SK-N-SH (cell line): ENCODE measurements at regions not wholly inside any gene's neighbourhood (a gene's known extent, or its start where the extent isn't known, plus 50 kb on each side); places are given as distances from the start of the nearest gene placed in this dataset.

Experiments used
- CTCF ChIA-PET: fragments of 300-600, 350-600 bp; formaldehyde crosslinking; extraction: SDS; loops from one replicate; lab custom pipeline; 2021; lab: Yijun Ruan, JAX
- POLR2A ChIA-PET: fragments of 350-600 bp; sonication (Branson Sonifier 250); formaldehyde crosslinking; extraction: SDS; loops from one replicate; lab custom pipeline; 2020; ENCODE audit warnings: antibody characterized with exemption, inconsistent platforms; lab: Yijun Ruan, JAX
- DNase-seq: peaks from one replicate; pipeline ENCODE4 v3.0.0; 2012
- H2AFZ ChIP-seq: fragments of 200-600 bp; sonication (generic); 2 replicates; pipeline ENCODE4 v1.8.1; 2016; ENCODE audit warnings: antibody characterized with exemption, mild to moderate bottlenecking, low read depth
- H3F3A ChIP-seq: fragments of 200-600 bp; sonication (generic); replicated peaks from 2 replicates; pipeline ENCODE3; 2016; ENCODE audit warnings: antibody characterized with exemption, mild to moderate bottlenecking; ENCODE audit not compliant: insufficient read depth
- H3K27ac ChIP-seq, 2 experiments: fragments of 200-500 bp in 1 of 2; fragments of 200-600 bp in 1 of 2; sonication (Bioruptor generic) in 1 of 2; sonication (generic), shearing (Covaris generic) in 1 of 2; 2 replicates each; pipeline versions ENCODE4 v1.5.1 to v1.6.1; 2014 to 2016; ENCODE audit warnings: low read depth in 2 of 2, inconsistent platforms in 1 of 2, low read length in 1 of 2, mild to moderate bottlenecking in 1 of 2, mixed read lengths in 1 of 2
- H3K27me3 ChIP-seq: fragments of 200-600 bp; sonication (generic), shearing (Covaris generic); 2 replicates; pipeline ENCODE4 v1.6.1; 2016; ENCODE audit warnings: mixed run types; ENCODE audit not compliant: insufficient read depth
- H3K36me3 ChIP-seq, 2 experiments: fragments of 200-500 bp in 1 of 2; fragments of 200-600 bp in 1 of 2; sonication (Bioruptor generic) in 1 of 2; sonication (generic) in 1 of 2; replicated peaks in 1 of 2; 2 replicates each; pipeline versions ENCODE3 to v1.5.1; 2014 to 2016; ENCODE audit warnings: low read length in 1 of 2, mild to moderate bottlenecking in 1 of 2; ENCODE audit not compliant: insufficient read depth in 2 of 2, control insufficient read depth in 1 of 2
- H3K4me1 ChIP-seq, 2 experiments: fragments of 200-500 bp in 1 of 2; fragments of 200-600 bp in 1 of 2; sonication (Bioruptor generic) in 1 of 2; sonication (generic), shearing (Covaris generic) in 1 of 2; 2 replicates each; pipeline versions ENCODE4 v1.5.1 to v1.6.1; 2014 to 2016; ENCODE audit warnings: low read depth in 1 of 2, low read length in 1 of 2, mixed run types in 1 of 2; ENCODE audit not compliant: insufficient read depth in 2 of 2, control insufficient read depth in 1 of 2
- H3K4me2 ChIP-seq: fragments of 200-600 bp; sonication (generic), shearing (Covaris generic); 2 replicates; pipeline ENCODE4 v1.6.1; 2017; ENCODE audit warnings: mixed run types
- H3K4me3 ChIP-seq, 2 experiments: fragments of 200-500 bp in 1 of 2; fragments of 200-600 bp in 1 of 2; sonication (Bioruptor generic) in 1 of 2; sonication (generic), shearing (Covaris generic) in 1 of 2; 2 replicates each; pipeline versions ENCODE4 v1.5.1 to v1.8.1; 2014 to 2016; ENCODE audit warnings: low read depth in 2 of 2, inconsistent platforms in 1 of 2, low read length in 1 of 2, mild to moderate bottlenecking in 1 of 2, mixed read lengths in 1 of 2, moderate library complexity in 1 of 2
- H3K79me2 ChIP-seq: fragments of 200-600 bp; sonication (generic); 2 replicates; pipeline ENCODE4 v1.8.1; 2017; ENCODE audit warnings: mild to moderate bottlenecking; ENCODE audit not compliant: insufficient read depth
- H3K9ac ChIP-seq: fragments of 200-600 bp; sonication (generic); 2 replicates; pipeline ENCODE4 v1.6.1; 2017; ENCODE audit warnings: mixed run types
- H3K9me2 ChIP-seq: fragments of 200-600 bp; sonication (generic); 2 replicates; pipeline ENCODE4 v1.6.1; 2017; ENCODE audit warnings: mixed run types
- H3K9me3 ChIP-seq: fragments of 200-600 bp; sonication (generic); 2 replicates; pipeline ENCODE4 v1.6.1; 2017; ENCODE audit warnings: mixed run types, mild to moderate bottlenecking, moderate library complexity
- H4K20me1 ChIP-seq: fragments of 200-600 bp; sonication (generic); 2 replicates; pipeline ENCODE4 v1.6.1; 2017; ENCODE audit warnings: mild to moderate bottlenecking, mixed run types; ENCODE audit not compliant: insufficient read depth
- CHD2 ChIP-seq: fragments of 150-350 bp; IDR thresholded peaks from 2 replicates; pipeline ENCODE4 v1.6.1; 2018; ENCODE audit warnings: low read length; ENCODE audit not compliant: partially characterized antibody
- ELF1 ChIP-seq: IDR thresholded peaks from 2 replicates; pipeline ENCODE4 v1.4.0; 2012
- EP300 ChIP-seq, 2 experiments: IDR thresholded peaks; 2 replicates each; pipeline versions ENCODE4 v1.4.0 to v1.6.1; 2012; ENCODE audit warnings: borderline replicate concordance in 1 of 2, low read depth in 1 of 2, low read length in 1 of 2
- EZH2phosphoT487 ChIP-seq: fragments of 200-600 bp; sonication (generic); IDR thresholded peaks from 2 replicates; pipeline ENCODE4 v1.6.1; 2017; ENCODE audit warnings: low read depth, mixed run types, mild to moderate bottlenecking, antibody characterized with exemption, moderate library complexity, borderline replicate concordance
- NRF1 ChIP-seq: IDR thresholded peaks from 2 replicates; pipeline ENCODE4 v1.6.1; 2012; ENCODE audit warnings: low read depth, mild to moderate bottlenecking, low read length
- RAD21 ChIP-seq: IDR thresholded peaks from 2 replicates; pipeline ENCODE4 v1.6.1; 2012; ENCODE audit warnings: mild to moderate bottlenecking, low read length
- RCOR1 ChIP-seq: fragments of 150-350 bp; IDR thresholded peaks from 2 replicates; pipeline ENCODE4 v1.6.1; 2017; ENCODE audit warnings: antibody characterized with exemption, low read length
- RXRA ChIP-seq: IDR thresholded peaks from 2 replicates; pipeline ENCODE4 v1.4.0; 2012; ENCODE audit warnings: low read depth, mild to moderate bottlenecking, borderline replicate concordance
- SIN3A ChIP-seq: IDR thresholded peaks from 2 replicates; pipeline ENCODE4 v1.6.1; 2012; ENCODE audit warnings: low read depth, mild to moderate bottlenecking, low read length, moderate library complexity, borderline replicate concordance
- SMC3 ChIP-seq: IDR thresholded peaks from 2 replicates; pipeline ENCODE4 v1.6.1; 2012; ENCODE audit warnings: low read depth, low read length, improper control_type of control experiment
- TAF1 ChIP-seq: IDR thresholded peaks from 2 replicates; pipeline ENCODE4 v1.6.1; 2012; ENCODE audit warnings: low read depth, mild to moderate bottlenecking, low read length, moderate library complexity, borderline replicate concordance
- YY1 ChIP-seq: IDR thresholded peaks from 2 replicates; pipeline ENCODE4 v1.4.0; 2012; ENCODE audit warnings: low read depth, mild to moderate bottlenecking
- WGBS: methylation state at CpG from one replicate; pipeline ENCODE4 v1.1.6; 2017; ENCODE audit warnings: low lambda C conversion rate; 5-methylcytosine and 5-hydroxymethylcytosine counted together
- TF ChIP-seq, protein P1 (sequence below): IDR thresholded peaks from 2 replicates; pipeline ENCODE4 v1.4.0; 2012; ENCODE audit warnings: low read depth
- TF ChIP-seq, protein P2 (sequence below): fragments of 200-600 bp; sonication (generic); IDR thresholded peaks from 2 replicates; pipeline ENCODE4 v1.6.1; 2017; ENCODE audit warnings: antibody characterized with exemption, mild to moderate bottlenecking, moderate library complexity

DNA sequence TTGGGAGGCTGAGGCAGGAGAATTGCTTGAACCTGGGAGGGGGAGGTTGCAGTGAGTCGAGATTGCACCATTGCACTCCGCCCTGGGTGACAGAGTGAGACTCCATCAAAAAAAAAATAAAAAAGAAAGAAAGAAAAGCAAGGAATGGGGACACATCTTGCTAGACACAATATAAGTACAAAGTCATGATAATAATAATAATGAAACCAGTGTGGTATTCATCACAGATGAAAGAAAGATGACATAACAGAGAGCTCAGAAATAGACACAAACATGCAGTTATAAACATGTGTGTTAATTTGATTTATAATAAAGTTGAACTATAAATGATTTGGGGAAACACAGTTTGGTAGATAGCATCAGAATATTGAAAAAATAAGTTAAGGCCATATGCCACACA, 264.1 kb downstream of the SRGAP2C start (continued):
- TF ChIP-seq, protein P1, sequence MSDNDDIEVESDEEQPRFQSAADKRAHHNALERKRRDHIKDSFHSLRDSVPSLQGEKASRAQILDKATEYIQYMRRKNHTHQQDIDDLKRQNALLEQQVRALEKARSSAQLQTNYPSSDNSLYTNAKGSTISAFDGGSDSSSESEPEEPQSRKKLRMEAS = no peak
- TF ChIP-seq YY1 (no peak), TAF1 (no peak)
- TF ChIP-seq, all 33 proteins: peak for 0

DNA sequence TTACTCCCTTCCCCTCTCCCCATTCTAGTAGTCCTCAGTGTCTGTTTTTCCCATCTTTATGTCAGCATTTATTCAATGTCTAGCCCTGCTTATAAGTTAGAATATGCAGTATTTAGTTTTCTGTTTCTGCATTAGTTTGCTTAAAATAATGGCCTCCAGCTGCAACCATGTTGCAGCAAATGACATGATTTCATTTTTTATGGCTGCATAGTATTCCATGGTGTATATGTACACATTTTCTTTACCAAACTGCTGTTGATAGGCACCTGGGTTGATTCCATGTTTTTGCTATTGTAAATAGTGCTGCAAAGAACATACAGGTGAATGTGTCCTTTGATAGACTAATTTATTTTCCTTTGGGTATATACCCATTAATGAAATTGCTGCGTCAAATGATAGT, 267.7 kb downstream of the SRGAP2C start:
- Histone ChIP-seq H3K79me2 (no peaks in the 10 kb centered on the region), H3K9ac (no peak overlapping the region), H3K27ac (no peak overlapping the region), H3K4me2 (no peak overlapping the region), H2AFZ (no peak overlapping the region), H3F3A (no peaks in the 10 kb centered on the region), H3K9me2 (no peaks in the 10 kb centered on the region), H3K4me1 (no peaks in the 10 kb centered on the region), H3K27me3 (no peaks in the 10 kb centered on the region), H3K9me3 (peaks cover 3% of the 10 kb centered on the region; the same call in 1 of the 2 replicates), H3K4me3 (no peak overlapping the region), H4K20me1 (no peaks in the 10 kb centered on the region), H3K36me3 (no peaks in the 10 kb centered on the region)
- POLR2A ChIA-PET = no interaction called here
- TF ChIP-seq ELF1 = no peak
- TF ChIP-seq YY1 = no peak
- TF ChIP-seq EZH2phosphoT487 = no peak
- TF ChIP-seq NRF1 = no peak
- no peak for TF ChIP-seq RAD21
- TF ChIP-seq, protein P2, sequence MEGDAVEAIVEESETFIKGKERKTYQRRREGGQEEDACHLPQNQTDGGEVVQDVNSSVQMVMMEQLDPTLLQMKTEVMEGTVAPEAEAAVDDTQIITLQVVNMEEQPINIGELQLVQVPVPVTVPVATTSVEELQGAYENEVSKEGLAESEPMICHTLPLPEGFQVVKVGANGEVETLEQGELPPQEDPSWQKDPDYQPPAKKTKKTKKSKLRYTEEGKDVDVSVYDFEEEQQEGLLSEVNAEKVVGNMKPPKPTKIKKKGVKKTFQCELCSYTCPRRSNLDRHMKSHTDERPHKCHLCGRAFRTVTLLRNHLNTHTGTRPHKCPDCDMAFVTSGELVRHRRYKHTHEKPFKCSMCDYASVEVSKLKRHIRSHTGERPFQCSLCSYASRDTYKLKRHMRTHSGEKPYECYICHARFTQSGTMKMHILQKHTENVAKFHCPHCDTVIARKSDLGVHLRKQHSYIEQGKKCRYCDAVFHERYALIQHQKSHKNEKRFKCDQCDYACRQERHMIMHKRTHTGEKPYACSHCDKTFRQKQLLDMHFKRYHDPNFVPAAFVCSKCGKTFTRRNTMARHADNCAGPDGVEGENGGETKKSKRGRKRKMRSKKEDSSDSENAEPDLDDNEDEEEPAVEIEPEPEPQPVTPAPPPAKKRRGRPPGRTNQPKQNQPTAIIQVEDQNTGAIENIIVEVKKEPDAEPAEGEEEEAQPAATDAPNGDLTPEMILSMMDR = no peak
- CTCF ChIA-PET = interaction anchor here (0.9 kb wide), 1 partner anchor 10 kb away, joined by 3 read pairs; no protein-coding TSS in a partner anchor
- no peak for DNase-seq
- 26% methylated on average over 1 of the region's 1 CpG for WGBS

DNA sequence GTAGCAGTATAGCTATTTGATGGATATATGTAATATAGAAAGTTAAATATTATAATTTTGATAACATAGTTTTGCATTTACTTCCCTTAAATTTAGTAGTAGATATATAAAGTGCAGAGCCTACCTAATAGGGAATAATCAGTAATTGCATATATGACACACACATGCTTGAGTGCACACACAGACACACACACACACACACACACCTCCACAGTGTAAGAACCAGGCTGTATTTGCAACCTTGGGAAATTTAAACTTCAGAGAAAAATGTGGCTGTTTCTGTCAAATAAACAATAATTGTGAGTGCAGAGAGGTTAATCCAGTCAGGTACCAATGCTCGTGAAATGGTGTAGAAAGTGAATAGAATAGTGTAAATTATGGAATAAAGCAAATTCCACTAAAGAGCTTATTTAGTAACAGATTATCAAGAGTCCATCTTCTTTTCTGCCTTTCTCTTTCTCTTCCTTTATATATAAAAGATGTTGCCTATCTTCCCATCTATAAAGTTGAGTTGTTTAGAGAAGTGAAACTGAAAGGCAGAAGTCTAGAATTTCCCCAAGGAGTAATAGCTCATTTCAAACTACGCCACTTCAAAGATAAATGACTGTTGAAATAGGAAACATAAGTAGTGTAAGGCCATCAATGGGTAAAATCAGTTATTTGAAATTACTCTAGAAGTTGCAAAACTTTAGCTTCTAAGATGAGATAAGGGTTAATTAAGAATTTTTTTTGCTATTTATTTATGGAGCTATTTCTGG, 273.7 kb downstream of the SRGAP2C start:
- Histone ChIP-seq H3K9ac (no peak overlapping the region), H3K79me2 (no peaks in the 10 kb centered on the region), H3K9me2 (no peaks in the 10 kb centered on the region), H3K9me3 (no peaks in the 10 kb centered on the region), H3K4me2 (peak overlapping the region; percentile 59), H3K36me3 (no peaks in the 10 kb centered on the region), H3K27ac (no peak overlapping the region), H3F3A (no peaks in the 10 kb centered on the region), H3K27me3 (no peaks in the 10 kb centered on the region; the same call in 1 of the 2 replicates), H2AFZ (peak overlapping the region; percentile 64; the same call in 1 of the 2 replicates), H3K4me1 (no peaks in the 10 kb centered on the region), H3K4me3 (peak overlapping the region; percentile 19 to 37; a peak in 1 of 4 replicates), H4K20me1 (no peaks in the 10 kb centered on the region)
- no peak for TF ChIP-seq SIN3A
- TF ChIP-seq, protein P1 = no peak
- TF ChIP-seq RAD21 = no peak
- no peak for TF ChIP-seq CHD2
- TF ChIP-seq SMC3 = no peak
- TF ChIP-seq RCOR1 = no peak
- TF ChIP-seq EP300 (IDR thresholded peaks at IDR 0.05; ENCODE audit: borderline replicate concordance in 1 of 2, low read depth in 1 of 2, low read length in 1 of 2) = no peak
- no peak for TF ChIP-seq NRF1
- TF ChIP-seq TAF1 = no peak
- TF ChIP-seq RXRA = no peak
- ChIA-PET CTCF (no interaction called here), POLR2A (no interaction called here)
- 9% methylated on average over 2 of the region's 2 CpGs for WGBS
- no peak for DNase-seq
